Thyroid gland (tissue), 4 donors: ENCODE measurements at regions not wholly inside any gene's neighbourhood (a gene's known extent, or its start where the extent isn't known, plus 50 kb on each side); places are given as distances from the start of the nearest gene placed in this dataset.

ENCODE experiments used
- POLR2A ChIP-seq, 2 donors: fragments of 450-650 bp; IDR thresholded peaks; one replicate each; pipeline ENCODE4 v1.6.1; 2017; ENCODE audit warnings: antibody characterized with exemption in 2 of 2, mild to moderate bottlenecking in 2 of 2, moderate library complexity in 1 of 2
- TF ChIP-seq, protein P1 (sequence below), 6 experiments: fragments of 200-600 bp in 3 of 6; fragments of 450-650 bp in 3 of 6; sonication (generic) in 3 of 6; IDR thresholded peaks; one replicate each; pipeline ENCODE4 v1.5.1; 2016 to 2019; ENCODE audit warnings: antibody characterized with exemption in 6 of 6, mild to moderate bottlenecking in 2 of 6, inconsistent platforms in 1 of 6, moderate library complexity in 1 of 6

DNA sequence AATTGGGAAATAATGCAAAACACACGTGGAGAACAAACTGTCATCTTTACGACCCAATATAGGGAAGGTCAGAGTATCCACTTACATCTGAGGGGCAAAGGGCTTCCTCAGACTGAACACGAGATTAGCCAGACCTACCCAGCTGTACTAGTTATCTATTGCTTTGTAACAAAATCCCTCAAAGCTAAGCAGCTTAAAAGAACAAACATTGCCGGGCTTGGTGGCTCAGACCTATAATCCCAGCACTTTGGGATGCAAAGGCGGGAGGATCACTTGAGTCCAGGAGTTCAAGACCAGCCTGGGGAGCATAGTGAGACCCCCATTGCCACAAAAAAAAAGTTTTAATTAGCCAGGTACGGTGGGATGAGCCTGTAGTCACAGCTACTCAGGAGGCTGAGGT is 262.8 kb downstream of the LTN1 start:
- TF ChIP-seq, protein P1, sequence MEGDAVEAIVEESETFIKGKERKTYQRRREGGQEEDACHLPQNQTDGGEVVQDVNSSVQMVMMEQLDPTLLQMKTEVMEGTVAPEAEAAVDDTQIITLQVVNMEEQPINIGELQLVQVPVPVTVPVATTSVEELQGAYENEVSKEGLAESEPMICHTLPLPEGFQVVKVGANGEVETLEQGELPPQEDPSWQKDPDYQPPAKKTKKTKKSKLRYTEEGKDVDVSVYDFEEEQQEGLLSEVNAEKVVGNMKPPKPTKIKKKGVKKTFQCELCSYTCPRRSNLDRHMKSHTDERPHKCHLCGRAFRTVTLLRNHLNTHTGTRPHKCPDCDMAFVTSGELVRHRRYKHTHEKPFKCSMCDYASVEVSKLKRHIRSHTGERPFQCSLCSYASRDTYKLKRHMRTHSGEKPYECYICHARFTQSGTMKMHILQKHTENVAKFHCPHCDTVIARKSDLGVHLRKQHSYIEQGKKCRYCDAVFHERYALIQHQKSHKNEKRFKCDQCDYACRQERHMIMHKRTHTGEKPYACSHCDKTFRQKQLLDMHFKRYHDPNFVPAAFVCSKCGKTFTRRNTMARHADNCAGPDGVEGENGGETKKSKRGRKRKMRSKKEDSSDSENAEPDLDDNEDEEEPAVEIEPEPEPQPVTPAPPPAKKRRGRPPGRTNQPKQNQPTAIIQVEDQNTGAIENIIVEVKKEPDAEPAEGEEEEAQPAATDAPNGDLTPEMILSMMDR (IDR thresholded peaks at IDR 0.05): no peak
- no peak for TF ChIP-seq POLR2A (IDR thresholded peaks at IDR 0.05)
